Osteoblast (primary cell): ENCODE measurements at regions not wholly inside any gene's neighbourhood (a gene's known extent, or its start where the extent isn't known, plus 50 kb on each side); places are given as distances from the start of the nearest gene placed in this dataset.

Experiments used
- DNase-seq: peaks from one replicate; pipeline ENCODE4 v3.0.0; 2011; ENCODE audit warnings: low spot score, mixed read lengths; ENCODE audit not compliant: insufficient read length; ENCODE audit errors: missing footprints
- H2AFZ ChIP-seq: 2 replicates; pipeline ENCODE4 v1.6.0; 2011; ENCODE audit warnings: mild to moderate bottlenecking, low read length
- H3K27ac ChIP-seq: 2 replicates; pipeline ENCODE4 v1.5.1; 2011; ENCODE audit warnings: mild to moderate bottlenecking, low read depth, low read length, moderate library complexity
- H3K27me3 ChIP-seq: 2 replicates; pipeline ENCODE4 v1.6.0; 2012; ENCODE audit warnings: mild to moderate bottlenecking, control low read depth, inconsistent platforms, low read length, moderate library complexity; ENCODE audit not compliant: insufficient read depth
- H3K36me3 ChIP-seq: 2 replicates; pipeline ENCODE4 v1.5.1; 2011; ENCODE audit warnings: mild to moderate bottlenecking, low read length, control low read depth, moderate library complexity; ENCODE audit not compliant: insufficient read depth
- H3K4me1 ChIP-seq: 2 replicates; pipeline ENCODE4 v1.5.1; 2011; ENCODE audit warnings: mild to moderate bottlenecking, low read length, control low read depth, moderate library complexity; ENCODE audit not compliant: insufficient read depth
- H3K4me2 ChIP-seq: 2 replicates; pipeline ENCODE4 v1.6.0; 2011; ENCODE audit warnings: mild to moderate bottlenecking, low read length; ENCODE audit not compliant: insufficient read depth
- H3K4me3 ChIP-seq: fragments of 200-600 bp; sonication (generic); 3 replicates; pipeline ENCODE4 v1.5.1; 2012; ENCODE audit warnings: mild to moderate bottlenecking, low read length, inconsistent platforms; ENCODE audit not compliant: insufficient read depth
- H3K79me2 ChIP-seq: 2 replicates; pipeline ENCODE4 v1.6.0; 2012; ENCODE audit warnings: mild to moderate bottlenecking, low read length, control low read depth, inconsistent platforms; ENCODE audit not compliant: insufficient read depth
- H3K9me3 ChIP-seq: 2 replicates; pipeline ENCODE4 v1.5.1; 2011; ENCODE audit warnings: low read depth, low read length, control low read depth
- H4K20me1 ChIP-seq: 2 replicates; pipeline ENCODE4 v1.6.0; 2012; ENCODE audit warnings: mild to moderate bottlenecking, low read length, control low read depth; ENCODE audit not compliant: insufficient read depth
- CTCF ChIP-seq: IDR thresholded peaks from 2 replicates; pipeline ENCODE4 v1.5.1; 2011; ENCODE audit warnings: mild to moderate bottlenecking, low read depth, low read length, moderate library complexity; ENCODE audit errors: extremely low read depth

- DNase-seq = no peak
- Histone ChIP-seq H3K4me1 (no peaks in the 10 kb centered on the region), H3K4me3 (no peak overlapping the region), H3K27ac (no peak overlapping the region), H3K79me2 (no peaks in the 10 kb centered on the region), H3K4me2 (no peak overlapping the region), H3K27me3 (no peaks in the 10 kb centered on the region), H2AFZ (no peak overlapping the region), H4K20me1 (no peaks in the 10 kb centered on the region), H3K36me3 (no peaks in the 10 kb centered on the region), H3K9me3 (no peaks in the 10 kb centered on the region)
- TF ChIP-seq CTCF = no peak
Measured at GRCh38 chr21:19692231-19692630, 1288.6 kb upstream of the TMPRSS15 start.

- TF ChIP-seq CTCF = no peak
- H3K27ac ChIP-seq = no peak overlapping the region
Measured at GRCh38 chr21:19695796-19696195, 1292.2 kb upstream of the TMPRSS15 start.

GRCh38 chr21:19700476-19700875 is 1296.9 kb upstream of the TMPRSS15 start:
- Histone ChIP-seq H3K4me2 (no peak overlapping the region), H3K9me3 (peaks cover 7% of the 10 kb centered on the region), H3K79me2 (no peaks in the 10 kb centered on the region), H4K20me1 (no peaks in the 10 kb centered on the region), H3K36me3 (no peaks in the 10 kb centered on the region), H3K4me1 (no peaks in the 10 kb centered on the region), H3K27me3 (no peaks in the 10 kb centered on the region), H2AFZ (no peak overlapping the region), H3K27ac (no peak overlapping the region), H3K4me3 (no peak overlapping the region)
- TF ChIP-seq CTCF = no peak
- no peak for DNase-seq

More at GRCh38 chr21:19695796-19696195, 1292.2 kb upstream of the TMPRSS15 start:
- Histone ChIP-seq H3K27me3 (no peaks in the 10 kb centered on the region), H3K4me2 (no peak overlapping the region), H4K20me1 (no peaks in the 10 kb centered on the region), H3K4me3 (no peak overlapping the region), H2AFZ (no peak overlapping the region), H3K4me1 (no peaks in the 10 kb centered on the region), H3K79me2 (no peaks in the 10 kb centered on the region), H3K36me3 (no peaks in the 10 kb centered on the region), H3K9me3 (peaks cover 3% of the 10 kb centered on the region)
- no peak for DNase-seq

GRCh38 chr21:19702726-19703125 is 1295.5 kb upstream of the NCAM2 start:
- Histone ChIP-seq H3K79me2 (no peaks in the 10 kb centered on the region), H3K36me3 (no peaks in the 10 kb centered on the region), H3K27ac (no peak overlapping the region), H2AFZ (no peak overlapping the region), H3K4me1 (no peaks in the 10 kb centered on the region), H3K27me3 (no peaks in the 10 kb centered on the region), H3K4me3 (no peak overlapping the region), H3K9me3 (peaks cover 7% of the 10 kb centered on the region), H3K4me2 (no peak overlapping the region), H4K20me1 (no peaks in the 10 kb centered on the region)
- DNase-seq = no peak
- TF ChIP-seq CTCF = no peak
